NT2/D1 (cell line): ENCODE measurements at regions not wholly inside any gene's neighbourhood (a gene's known extent, or its start where the extent isn't known, plus 50 kb on each side); places are given as distances from the start of the nearest gene placed in this dataset.
"Not testable (repeated sequence)": the region's sequence is repeated elsewhere in the genome, so short reads cannot be mapped to it uniquely, and the experiment has no call there.

Experiments used
- SUZ12 ChIP-seq: IDR thresholded peaks from 2 replicates; pipeline ENCODE4 v1.6.1; 2011; ENCODE audit not compliant: insufficient read length, insufficient read depth; ENCODE audit errors: extremely low read depth
- YY1 ChIP-seq: IDR thresholded peaks from 2 replicates; pipeline ENCODE4 v1.6.1; 2011; ENCODE audit not compliant: insufficient read length, insufficient read depth
- ZNF274 ChIP-seq: IDR thresholded peaks from 2 replicates; pipeline ENCODE4 v1.6.1; 2011; ENCODE audit warnings: mild to moderate bottlenecking, low read depth, low read length

- not testable (repeated sequence) for TF ChIP-seq YY1, ZNF274, SUZ12
These were observed 66.1 kb downstream of the TRIM43 start for GRCh38 chr2:95657937-95658336.
